ENCODE measurements at regions not wholly inside any gene's neighbourhood (a gene's known extent, or its start where the extent isn't known, plus 50 kb on each side); places are given as distances from the start of the nearest gene placed in this dataset.
A peak's percentile ranks its signal among the peaks of the same experiment; 100 is the strongest.
"Not testable (repeated sequence)": the region's sequence is repeated elsewhere in the genome, so short reads cannot be mapped to it uniquely, and the experiment has no call there.

DNA sequence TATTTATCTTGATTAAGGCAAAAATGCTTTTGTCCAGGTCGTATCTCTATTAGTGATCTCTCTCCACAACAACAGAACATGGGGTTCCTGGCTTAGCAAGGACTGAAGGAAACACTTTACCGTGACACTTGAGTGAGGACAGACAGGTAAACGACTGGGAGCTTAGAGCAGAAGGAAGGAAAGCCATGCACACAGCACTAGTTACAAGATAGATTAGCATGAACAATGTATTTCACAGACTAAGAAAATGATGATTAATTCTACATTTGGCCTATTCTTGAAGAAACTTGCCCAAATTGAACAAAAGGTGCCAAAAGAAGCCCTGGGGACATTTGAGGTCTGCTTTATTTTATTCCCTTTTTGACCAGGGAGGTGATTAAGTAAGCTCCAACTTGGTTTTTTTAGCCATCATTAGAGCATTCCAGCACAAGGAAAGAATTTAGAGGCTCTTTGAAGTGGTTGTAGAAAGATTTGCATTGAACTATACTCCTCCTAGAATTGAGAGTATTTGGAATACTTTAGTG lies 248.5 kb downstream of the USP25 start:
- H3K9ac ChIP-seq (ENCODE audit: low read depth, low read length), result no peak overlapping the region
- H3K9me3 ChIP-seq (ENCODE audit: control insufficient read depth, insufficient read depth, low read length), result no peaks in the 10 kb centered on the region
- H3K4me3 ChIP-seq (ENCODE audit: low read depth, low read length), result no peak overlapping the region
- no peaks in the 10 kb centered on the region for H3K27me3 ChIP-seq (ENCODE audit: control insufficient read depth, insufficient read depth, low read length)
- no peaks in the 10 kb centered on the region for H3K36me3 ChIP-seq (ENCODE audit: control insufficient read depth, insufficient read depth, low read length)
- peaks cover 11% of the 10 kb centered on the region; the same call in 1 of the 2 replicates for H3K4me1 ChIP-seq (ENCODE audit: control insufficient read depth, insufficient read depth, low read length)
- peak overlapping the region; percentile 42 for H3K27ac ChIP-seq (ENCODE audit: low read depth, low read length)

DNA sequence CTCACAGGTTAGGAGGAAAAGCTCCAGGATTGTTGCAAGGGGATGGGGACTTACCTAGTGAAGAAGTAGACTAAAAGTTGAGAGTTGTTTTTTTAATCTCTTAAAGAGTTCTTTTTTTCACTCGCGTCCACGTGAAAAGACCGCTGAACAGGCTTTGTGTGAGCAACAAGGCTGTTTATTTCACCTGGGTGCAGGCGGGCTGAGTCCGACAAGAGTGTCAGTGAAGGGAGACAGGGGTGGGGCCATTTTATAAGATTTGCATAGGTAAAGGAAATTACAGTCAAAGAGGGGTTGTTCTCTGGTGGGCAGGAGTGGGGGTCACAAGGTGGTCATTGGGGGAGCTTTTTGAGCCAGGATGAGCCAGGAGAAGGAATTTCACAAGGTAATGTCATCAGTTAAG lies 249.7 kb downstream of the USP25 start:
- not testable (repeated sequence) for H3K4me3 ChIP-seq (ENCODE audit: low read depth, low read length); H3K36me3 ChIP-seq (ENCODE audit: control insufficient read depth, insufficient read depth, low read length); H3K27me3 ChIP-seq (ENCODE audit: control insufficient read depth, insufficient read depth, low read length); H3K9ac ChIP-seq (ENCODE audit: low read depth, low read length); H3K27ac ChIP-seq (ENCODE audit: low read depth, low read length); H3K9me3 ChIP-seq (ENCODE audit: control insufficient read depth, insufficient read depth, low read length)
- H3K4me1 ChIP-seq (ENCODE audit: control insufficient read depth, insufficient read depth, low read length), result peaks cover 11% of the 10 kb centered on the region; the same call in 1 of the 2 replicates

DNA sequence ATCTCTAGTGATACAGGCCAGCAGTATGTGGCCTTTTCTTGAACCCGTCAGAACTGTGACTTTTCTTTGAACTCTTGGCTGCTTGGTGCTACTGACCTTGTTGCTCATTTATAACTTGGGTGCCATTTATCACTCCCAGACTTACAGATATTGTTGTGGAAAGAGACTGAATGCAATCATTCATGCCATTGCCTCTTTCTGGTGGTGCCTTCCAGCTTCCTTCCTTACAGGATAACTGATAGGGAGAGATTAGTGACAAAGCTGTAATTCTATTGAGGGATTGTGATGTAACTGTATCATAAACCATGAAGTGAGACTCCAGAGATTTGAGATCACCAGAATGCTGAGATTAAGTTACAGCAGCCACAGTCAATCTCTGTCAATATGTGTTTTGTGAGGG lies 256.5 kb downstream of the USP25 start:
- Histone ChIP-seq H3K27ac (ENCODE audit: low read depth, low read length) (no peak overlapping the region), H3K36me3 (ENCODE audit: control insufficient read depth, insufficient read depth, low read length) (no peaks in the 10 kb centered on the region), H3K9ac (ENCODE audit: low read depth, low read length) (no peak overlapping the region), H3K4me3 (ENCODE audit: low read depth, low read length) (no peak overlapping the region), H3K4me1 (ENCODE audit: control insufficient read depth, insufficient read depth, low read length) (no peaks in the 10 kb centered on the region), H3K27me3 (ENCODE audit: control insufficient read depth, insufficient read depth, low read length) (no peaks in the 10 kb centered on the region), H3K9me3 (ENCODE audit: control insufficient read depth, insufficient read depth, low read length) (no peaks in the 10 kb centered on the region)

DNA sequence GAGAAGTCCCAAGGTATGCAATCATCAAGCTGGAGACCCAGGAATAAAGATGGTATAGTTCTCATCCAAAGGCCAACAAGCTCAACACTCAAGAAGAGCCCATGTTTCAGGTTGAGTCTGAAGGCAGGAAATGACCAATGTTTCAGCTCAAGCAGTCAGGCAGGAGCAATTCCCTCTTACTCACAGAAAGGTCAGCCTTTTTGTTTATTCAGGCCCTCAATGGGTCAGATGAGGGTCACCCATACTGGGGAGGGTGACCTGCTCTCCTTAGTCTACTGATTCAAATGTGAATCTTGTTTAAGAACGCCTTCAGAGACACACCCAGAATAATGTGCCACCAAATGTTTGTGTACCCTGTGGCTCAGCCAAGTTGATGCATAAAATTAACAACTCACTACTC lies 262.4 kb downstream of the USP25 start:
- Histone ChIP-seq H3K9me3 (ENCODE audit: control insufficient read depth, insufficient read depth, low read length) (no peaks in the 10 kb centered on the region), H3K9ac (ENCODE audit: low read depth, low read length) (no peak overlapping the region), H3K27ac (ENCODE audit: low read depth, low read length) (no peak overlapping the region), H3K4me1 (ENCODE audit: control insufficient read depth, insufficient read depth, low read length) (no peaks in the 10 kb centered on the region), H3K27me3 (ENCODE audit: control insufficient read depth, insufficient read depth, low read length) (no peaks in the 10 kb centered on the region), H3K4me3 (ENCODE audit: low read depth, low read length) (no peak overlapping the region), H3K36me3 (ENCODE audit: control insufficient read depth, insufficient read depth, low read length) (no peaks in the 10 kb centered on the region)

DNA sequence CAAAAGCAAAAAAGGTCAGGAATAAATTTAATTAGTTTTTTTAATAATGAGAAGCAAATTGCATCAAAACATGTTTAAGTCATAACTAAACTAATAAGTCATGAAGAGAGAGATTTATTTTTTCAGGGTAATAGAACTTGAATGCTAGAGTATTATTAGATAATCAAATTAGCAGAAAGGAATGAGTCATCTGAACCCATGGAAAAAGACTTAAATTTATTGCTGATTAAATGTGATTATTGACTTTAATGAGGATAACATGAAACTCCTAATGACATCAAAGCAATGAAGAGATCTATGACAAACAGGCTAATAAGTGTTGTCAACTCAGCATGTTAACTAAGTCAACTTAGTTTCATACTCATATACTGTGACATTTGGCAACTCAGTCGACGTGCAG lies 264.2 kb downstream of the USP25 start:
- Histone ChIP-seq H3K4me1 (ENCODE audit: control insufficient read depth, insufficient read depth, low read length) (no peaks in the 10 kb centered on the region), H3K9me3 (ENCODE audit: control insufficient read depth, insufficient read depth, low read length) (no peaks in the 10 kb centered on the region), H3K36me3 (ENCODE audit: control insufficient read depth, insufficient read depth, low read length) (no peaks in the 10 kb centered on the region), H3K4me3 (ENCODE audit: low read depth, low read length) (no peak overlapping the region), H3K9ac (ENCODE audit: low read depth, low read length) (no peak overlapping the region), H3K27me3 (ENCODE audit: control insufficient read depth, insufficient read depth, low read length) (no peaks in the 10 kb centered on the region), H3K27ac (ENCODE audit: low read depth, low read length) (no peak overlapping the region)

DNA sequence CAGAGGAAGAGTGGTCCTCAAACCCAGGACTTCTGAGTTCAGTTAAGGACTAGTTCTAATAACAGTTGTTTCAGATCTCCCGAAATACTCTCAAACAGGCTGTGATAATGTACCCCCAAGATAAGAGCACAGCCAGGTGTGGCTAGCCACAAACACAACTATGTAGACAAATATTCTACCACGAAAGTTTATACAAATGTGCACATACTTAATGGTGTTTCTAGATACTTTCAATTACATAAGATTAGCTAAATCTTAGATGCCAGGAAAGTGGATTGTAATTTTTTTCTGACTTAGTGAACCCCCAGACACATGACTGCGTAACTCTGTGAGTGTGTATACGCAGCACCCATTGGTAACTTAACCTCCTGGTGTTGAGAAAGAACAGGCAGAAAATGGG lies 270.0 kb downstream of the USP25 start:
- no peaks in the 10 kb centered on the region for H3K27me3 ChIP-seq (ENCODE audit: control insufficient read depth, insufficient read depth, low read length)
- H3K9me3 ChIP-seq (ENCODE audit: control insufficient read depth, insufficient read depth, low read length), result no peaks in the 10 kb centered on the region
- no peaks in the 10 kb centered on the region for H3K36me3 ChIP-seq (ENCODE audit: control insufficient read depth, insufficient read depth, low read length)
- H3K4me3 ChIP-seq (ENCODE audit: low read depth, low read length), result no peak overlapping the region
- H3K9ac ChIP-seq (ENCODE audit: low read depth, low read length), result no peak overlapping the region
- H3K27ac ChIP-seq (ENCODE audit: low read depth, low read length), result no peak overlapping the region
- no peaks in the 10 kb centered on the region for H3K4me1 ChIP-seq (ENCODE audit: control insufficient read depth, insufficient read depth, low read length)

DNA sequence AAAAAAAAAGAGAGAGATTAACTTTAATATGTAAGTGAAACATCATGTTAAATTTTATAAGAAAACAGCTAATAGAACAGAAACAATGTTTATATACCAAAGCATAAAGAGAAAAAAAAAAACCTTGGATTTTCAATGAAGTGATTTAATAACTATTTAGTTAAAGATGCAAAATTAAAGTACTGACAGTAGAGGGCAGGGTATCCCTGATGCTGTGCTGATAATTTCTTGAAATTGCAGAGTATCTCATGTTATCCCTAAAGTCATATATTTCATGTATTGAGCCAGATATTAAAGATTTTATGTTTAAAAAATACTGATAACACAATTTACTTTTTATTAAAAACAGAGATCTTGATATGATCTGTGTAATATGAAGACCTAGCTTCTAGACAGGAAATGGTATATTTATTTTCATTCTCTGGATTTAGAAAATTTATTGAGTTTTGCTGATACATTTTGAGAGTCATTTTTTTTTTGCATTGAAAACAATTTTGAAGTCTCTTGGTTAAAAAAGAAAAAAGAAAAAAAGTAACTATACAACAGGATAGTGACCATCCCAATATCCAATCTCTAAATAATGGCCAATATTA lies 273.2 kb downstream of the USP25 start:
- Histone ChIP-seq H3K36me3 (ENCODE audit: control insufficient read depth, insufficient read depth, low read length) (no peaks in the 10 kb centered on the region), H3K9ac (ENCODE audit: low read depth, low read length) (no peak overlapping the region), H3K9me3 (ENCODE audit: control insufficient read depth, insufficient read depth, low read length) (no peaks in the 10 kb centered on the region), H3K4me3 (ENCODE audit: low read depth, low read length) (no peak overlapping the region), H3K27ac (ENCODE audit: low read depth, low read length) (no peak overlapping the region), H3K4me1 (ENCODE audit: control insufficient read depth, insufficient read depth, low read length) (no peaks in the 10 kb centered on the region), H3K27me3 (ENCODE audit: control insufficient read depth, insufficient read depth, low read length) (no peaks in the 10 kb centered on the region)

DNA sequence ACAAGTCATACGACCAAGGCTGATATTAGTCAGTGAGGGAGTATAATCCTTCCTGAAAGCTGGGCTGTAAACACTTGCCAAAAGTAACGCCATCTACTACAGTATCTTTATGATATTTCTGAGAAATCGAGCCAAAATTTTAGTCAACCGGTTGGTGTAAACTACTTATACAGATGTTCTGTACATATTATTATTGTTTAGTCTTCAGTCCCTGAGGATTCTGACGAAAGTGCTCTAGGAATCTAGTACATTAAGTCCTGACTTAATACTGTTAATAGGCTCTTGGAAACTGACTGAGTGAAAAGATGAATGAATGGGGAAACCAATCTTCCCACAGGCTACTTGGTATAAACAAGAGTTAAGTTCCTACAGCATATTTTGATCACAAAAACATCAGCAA lies 274.3 kb downstream of the USP25 start:
- Histone ChIP-seq H3K36me3 (ENCODE audit: control insufficient read depth, insufficient read depth, low read length) (no peaks in the 10 kb centered on the region), H3K4me3 (ENCODE audit: low read depth, low read length) (no peak overlapping the region), H3K4me1 (ENCODE audit: control insufficient read depth, insufficient read depth, low read length) (no peaks in the 10 kb centered on the region), H3K9me3 (ENCODE audit: control insufficient read depth, insufficient read depth, low read length) (no peaks in the 10 kb centered on the region), H3K9ac (ENCODE audit: low read depth, low read length) (no peak overlapping the region), H3K27me3 (ENCODE audit: control insufficient read depth, insufficient read depth, low read length) (no peaks in the 10 kb centered on the region), H3K27ac (ENCODE audit: low read depth, low read length) (no peak overlapping the region)

DNA sequence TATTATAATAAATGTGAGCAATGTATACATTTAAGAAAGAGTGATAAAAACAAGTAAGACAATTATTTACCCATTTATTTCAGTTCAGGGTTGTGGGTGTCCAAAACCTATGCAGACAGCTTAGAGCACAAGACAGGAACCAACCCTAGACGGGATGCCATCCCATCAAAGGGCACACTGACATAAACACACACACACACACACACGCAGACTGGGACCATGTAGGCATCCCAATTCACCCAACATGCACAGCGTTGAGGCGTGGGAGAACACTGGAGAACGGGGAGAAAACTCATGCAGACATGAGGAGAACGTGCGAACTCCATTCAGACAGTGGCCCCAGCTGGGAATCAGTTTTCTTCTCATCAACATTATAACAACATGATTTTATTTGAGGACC lies 274.7 kb downstream of the USP25 start:
- Histone ChIP-seq H3K27ac (ENCODE audit: low read depth, low read length) (no peak overlapping the region), H3K4me3 (ENCODE audit: low read depth, low read length) (no peak overlapping the region), H3K9ac (ENCODE audit: low read depth, low read length) (no peak overlapping the region), H3K9me3 (ENCODE audit: control insufficient read depth, insufficient read depth, low read length) (no peaks in the 10 kb centered on the region), H3K27me3 (ENCODE audit: control insufficient read depth, insufficient read depth, low read length) (no peaks in the 10 kb centered on the region), H3K4me1 (ENCODE audit: control insufficient read depth, insufficient read depth, low read length) (no peaks in the 10 kb centered on the region), H3K36me3 (ENCODE audit: control insufficient read depth, insufficient read depth, low read length) (no peaks in the 10 kb centered on the region)

DNA sequence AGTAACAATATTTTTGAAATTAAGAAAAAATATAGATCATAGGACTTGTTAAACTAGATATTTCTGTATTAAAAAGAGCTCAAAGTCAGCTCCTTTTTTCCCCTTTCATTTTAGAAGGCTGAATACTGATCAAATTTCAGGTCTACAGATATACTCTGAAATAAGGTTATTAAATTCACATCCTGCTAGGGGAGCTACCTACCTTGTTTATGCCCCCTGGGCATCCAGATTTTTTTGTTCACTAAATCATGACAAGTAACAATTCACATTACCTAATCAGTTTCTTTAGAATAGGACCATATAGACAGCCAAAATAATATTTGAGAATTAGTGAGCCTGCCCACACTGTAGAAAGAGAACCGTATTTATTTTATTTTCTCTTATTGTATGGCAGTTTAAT lies 276.2 kb downstream of the USP25 start:
- Histone ChIP-seq H3K36me3 (ENCODE audit: control insufficient read depth, insufficient read depth, low read length) (no peaks in the 10 kb centered on the region), H3K9ac (ENCODE audit: low read depth, low read length) (no peak overlapping the region), H3K4me1 (ENCODE audit: control insufficient read depth, insufficient read depth, low read length) (no peaks in the 10 kb centered on the region), H3K27me3 (ENCODE audit: control insufficient read depth, insufficient read depth, low read length) (no peaks in the 10 kb centered on the region), H3K4me3 (ENCODE audit: low read depth, low read length) (no peak overlapping the region), H3K27ac (ENCODE audit: low read depth, low read length) (no peak overlapping the region), H3K9me3 (ENCODE audit: control insufficient read depth, insufficient read depth, low read length) (no peaks in the 10 kb centered on the region)

DNA sequence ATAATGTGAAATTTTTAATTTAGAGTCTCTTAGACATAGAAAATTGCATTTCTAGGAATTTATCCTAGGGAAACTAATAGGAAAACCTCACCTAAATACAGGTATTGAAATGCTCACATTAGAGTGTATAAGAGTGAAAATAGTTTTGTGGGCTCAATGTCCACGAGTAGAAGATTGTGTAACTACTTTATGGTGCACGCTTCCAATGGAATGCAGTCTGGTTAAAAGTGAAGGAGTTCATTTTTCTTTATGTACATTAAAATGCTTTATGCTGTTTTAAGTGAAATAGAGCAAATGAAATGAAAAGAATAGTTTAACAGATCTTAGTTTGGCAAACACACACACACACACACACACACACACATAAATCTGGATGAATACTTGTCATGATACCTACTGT lies 278.2 kb downstream of the USP25 start:
- no peak overlapping the region for H3K9ac ChIP-seq (ENCODE audit: low read depth, low read length)
- no peaks in the 10 kb centered on the region for H3K9me3 ChIP-seq (ENCODE audit: control insufficient read depth, insufficient read depth, low read length)
- H3K27me3 ChIP-seq (ENCODE audit: control insufficient read depth, insufficient read depth, low read length), result no peaks in the 10 kb centered on the region
- no peaks in the 10 kb centered on the region for H3K36me3 ChIP-seq (ENCODE audit: control insufficient read depth, insufficient read depth, low read length)
- no peaks in the 10 kb centered on the region for H3K4me1 ChIP-seq (ENCODE audit: control insufficient read depth, insufficient read depth, low read length)
- no peak overlapping the region for H3K27ac ChIP-seq (ENCODE audit: low read depth, low read length)
- H3K4me3 ChIP-seq (ENCODE audit: low read depth, low read length), result no peak overlapping the region

DNA sequence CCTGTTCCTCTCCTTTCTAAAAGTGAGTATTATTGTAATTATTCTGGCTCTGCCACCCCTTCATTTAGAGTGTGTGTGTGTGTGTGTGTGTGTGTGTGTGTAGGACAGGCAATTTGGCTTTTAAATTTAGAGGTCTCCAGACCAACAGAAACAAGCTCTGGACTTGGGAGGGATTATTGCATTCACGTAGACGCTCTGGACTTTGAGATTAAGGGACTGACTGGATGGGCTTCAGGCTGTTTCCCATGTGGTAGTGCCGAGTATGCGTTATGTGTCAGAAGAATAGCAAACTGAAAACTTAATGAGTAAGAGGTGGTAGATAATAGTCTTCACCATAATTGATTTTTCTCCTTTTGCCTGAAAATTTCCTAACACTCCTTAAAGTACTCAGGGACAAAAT lies 281.9 kb downstream of the USP25 start:
- Histone ChIP-seq H3K9ac (ENCODE audit: low read depth, low read length) (no peak overlapping the region), H3K36me3 (ENCODE audit: control insufficient read depth, insufficient read depth, low read length) (no peaks in the 10 kb centered on the region), H3K27ac (ENCODE audit: low read depth, low read length) (no peak overlapping the region), H3K27me3 (ENCODE audit: control insufficient read depth, insufficient read depth, low read length) (no peaks in the 10 kb centered on the region), H3K4me3 (ENCODE audit: low read depth, low read length) (no peak overlapping the region), H3K9me3 (ENCODE audit: control insufficient read depth, insufficient read depth, low read length) (no peaks in the 10 kb centered on the region), H3K4me1 (ENCODE audit: control insufficient read depth, insufficient read depth, low read length) (no peaks in the 10 kb centered on the region)
